Neural progenitor cell (in vitro differentiated cells): ENCODE measurements at regions not wholly inside any gene's neighbourhood (a gene's known extent, or its start where the extent isn't known, plus 50 kb on each side); places are given as distances from the start of the nearest gene placed in this dataset.

ENCODE experiments used
- DNase-seq: peaks from one replicate; pipeline ENCODE4 v3.0.0-alpha.2; 2016; ENCODE audit warnings: low spot score
- H2AFZ ChIP-seq: fragments of 200-600 bp; sonication (generic); replicated peaks from 2 replicates; pipeline ENCODE4 v1.6.1; 2016; ENCODE audit warnings: antibody characterized with exemption
- H3F3A ChIP-seq: fragments of 200-600 bp; sonication (generic); 2 replicates; pipeline ENCODE4 v1.6.1; 2016; ENCODE audit warnings: antibody characterized with exemption, low read depth
- H3K27ac ChIP-seq: fragments of 200-600 bp; sonication (generic); 2 replicates; pipeline ENCODE4 v1.5.1; 2016; ENCODE audit warnings: mild to moderate bottlenecking
- H3K27me3 ChIP-seq: fragments of 200-600 bp; sonication (generic); 2 replicates; pipeline ENCODE4 v1.6.1; 2016; ENCODE audit warnings: mild to moderate bottlenecking, moderate library complexity
- H3K36me3 ChIP-seq: fragments of 200-600 bp; sonication (generic); 2 replicates; pipeline ENCODE4 v1.5.1; 2016
- H3K4me1 ChIP-seq: fragments of 200-600 bp; sonication (generic); 2 replicates; pipeline ENCODE4 v1.6.1; 2016; ENCODE audit warnings: mixed run types
- H3K4me2 ChIP-seq: fragments of 200-600 bp; sonication (generic); 2 replicates; pipeline ENCODE4 v1.6.1; 2016
- H3K4me3 ChIP-seq: fragments of 200-600 bp; sonication (generic); 2 replicates; pipeline ENCODE4 v1.5.1; 2016
- H3K79me2 ChIP-seq: fragments of 200-600 bp; sonication (generic); 2 replicates; pipeline ENCODE4 v1.6.1; 2016; ENCODE audit warnings: low read depth
- H3K9ac ChIP-seq: fragments of 200-600 bp; sonication (generic); 2 replicates; pipeline ENCODE4 v1.6.1; 2016
- H3K9me3 ChIP-seq: fragments of 200-600 bp; sonication (generic); 2 replicates; pipeline ENCODE4 v1.5.1; 2016; ENCODE audit warnings: low read depth
- H4K20me1 ChIP-seq: fragments of 200-600 bp; sonication (generic); 2 replicates; pipeline ENCODE4 v1.6.1; 2016; ENCODE audit warnings: low read depth
- H3K27ac Mint-ChIP-seq: 3 replicates; pipeline ENCODE4 v1.8.0; 2021; ENCODE audit warnings: mixed read lengths
- H3K27me3 Mint-ChIP-seq: 2 replicates; pipeline ENCODE4 v1.8.0; 2022; ENCODE audit warnings: low read depth, mild to moderate bottlenecking, inconsistent platforms, moderate library complexity, mixed read lengths; ENCODE audit not compliant: insufficient read depth
- H3K36me3 Mint-ChIP-seq: 3 replicates; pipeline ENCODE4 v1.8.0; 2021; ENCODE audit warnings: mixed read lengths
- H3K4me1 Mint-ChIP-seq: 3 replicates; pipeline ENCODE4 v1.8.0; 2021; ENCODE audit warnings: mixed read lengths
- H3K4me3 Mint-ChIP-seq: 3 replicates; pipeline ENCODE4 v1.8.0; 2021; ENCODE audit warnings: mild to moderate bottlenecking, moderate library complexity, mixed read lengths
- H3K9me3 Mint-ChIP-seq: 3 replicates; pipeline ENCODE4 v1.8.0; 2020; ENCODE audit warnings: mixed read lengths
- CTCF ChIP-seq: fragments of 200-600 bp; sonication (generic); IDR thresholded peaks from 2 replicates; pipeline ENCODE4 v1.5.1; 2017; ENCODE audit warnings: antibody characterized with exemption, mild to moderate bottlenecking
- EZH2 ChIP-seq: fragments of 200-600 bp; sonication (generic); IDR thresholded peaks from 2 replicates; pipeline ENCODE4 v1.6.1; 2017; ENCODE audit warnings: antibody characterized with exemption, mild to moderate bottlenecking, moderate library complexity
- EZH2phosphoT487 ChIP-seq: fragments of 200-600 bp; sonication (generic); IDR thresholded peaks from 2 replicates; pipeline ENCODE4 v1.6.1; 2017; ENCODE audit warnings: antibody characterized with exemption

- H3F3A ChIP-seq = no peaks in the 10 kb centered on the region
- no peaks in the 10 kb centered on the region for H3K9me3 Mint-ChIP-seq
- TF ChIP-seq EZH2 (no peak), CTCF (no peak), EZH2phosphoT487 (no peak)
- H4K20me1 ChIP-seq = no peaks in the 10 kb centered on the region
- peaks cover 12% of the 10 kb centered on the region for H3K4me1 ChIP-seq
- H3K4me1 Mint-ChIP-seq = peaks cover 38% of the 10 kb centered on the region
- peak overlapping the region; percentile 60 for H3K27ac Mint-ChIP-seq
- no peak overlapping the region for H3K4me3 ChIP-seq
- DNase-seq = no peak
- no peaks in the 10 kb centered on the region for H3K36me3 Mint-ChIP-seq
- H2AFZ ChIP-seq = no peak overlapping the region
- H3K79me2 ChIP-seq = no peaks in the 10 kb centered on the region
- H3K27me3 ChIP-seq = no peaks in the 10 kb centered on the region
- H3K36me3 ChIP-seq = no peaks in the 10 kb centered on the region
- no peak overlapping the region for H3K4me2 ChIP-seq
- no peak overlapping the region for H3K9ac ChIP-seq
- H3K9me3 ChIP-seq = no peaks in the 10 kb centered on the region
- peaks cover 7% of the 10 kb centered on the region for H3K27me3 Mint-ChIP-seq
- H3K27ac ChIP-seq = no peak overlapping the region
- H3K4me3 Mint-ChIP-seq = no peak overlapping the region
Measured at GRCh38 chr2:43129676-43130547, 96.5 kb downstream of the ZFP36L2 start.

GRCh38 chr2:43128559-43128955 lies 97.8 kb downstream of the ZFP36L2 start:
- Histone ChIP-seq H3K4me2 (no peak overlapping the region), H3K27ac (no peak overlapping the region), H3K9ac (no peak overlapping the region), H3K36me3 (no peaks in the 10 kb centered on the region), H3K4me3 (no peak overlapping the region), H3K4me1 (peaks cover 12% of the 10 kb centered on the region), H3F3A (no peaks in the 10 kb centered on the region), H4K20me1 (no peaks in the 10 kb centered on the region), H3K79me2 (no peaks in the 10 kb centered on the region), H2AFZ (no peak overlapping the region), H3K27me3 (no peaks in the 10 kb centered on the region), H3K9me3 (no peaks in the 10 kb centered on the region)
- H3K27ac Mint-ChIP-seq = peak overlapping the region; percentile 12
- no peak overlapping the region for H3K4me3 Mint-ChIP-seq
- peaks cover 44% of the 10 kb centered on the region for H3K4me1 Mint-ChIP-seq
- no peaks in the 10 kb centered on the region for H3K9me3 Mint-ChIP-seq
- no peaks in the 10 kb centered on the region for H3K36me3 Mint-ChIP-seq
- no peak for TF ChIP-seq EZH2phosphoT487
- no peak for TF ChIP-seq CTCF
- no peak for TF ChIP-seq EZH2
- peaks cover 9% of the 10 kb centered on the region for H3K27me3 Mint-ChIP-seq
- no peak for DNase-seq

- Histone ChIP-seq H3K4me1 (peaks cover 12% of the 10 kb centered on the region), H3K4me2 (no peak overlapping the region), H3K4me3 (no peak overlapping the region), H3K27ac (no peak overlapping the region), H3K36me3 (no peaks in the 10 kb centered on the region), H3K79me2 (no peaks in the 10 kb centered on the region), H3K27me3 (no peaks in the 10 kb centered on the region), H3K9me3 (no peaks in the 10 kb centered on the region), H2AFZ (no peak overlapping the region), H3F3A (no peaks in the 10 kb centered on the region), H4K20me1 (no peaks in the 10 kb centered on the region), H3K9ac (no peak overlapping the region)
- H3K36me3 Mint-ChIP-seq = no peaks in the 10 kb centered on the region
- H3K27ac Mint-ChIP-seq = peak overlapping the region; percentile 12
- TF ChIP-seq EZH2 (no peak), CTCF (no peak), EZH2phosphoT487 (no peak)
- H3K9me3 Mint-ChIP-seq = no peaks in the 10 kb centered on the region
- H3K4me1 Mint-ChIP-seq = peaks cover 46% of the 10 kb centered on the region
- no peak overlapping the region for H3K4me3 Mint-ChIP-seq
- peaks cover 11% of the 10 kb centered on the region for H3K27me3 Mint-ChIP-seq
- no peak for DNase-seq
Measured at GRCh38 chr2:43127941-43128558, 98.4 kb downstream of the ZFP36L2 start.
